ENCODE measurements at regions not wholly inside any gene's neighbourhood (a gene's known extent, or its start where the extent isn't known, plus 50 kb on each side); places are given as distances from the start of the nearest gene placed in this dataset.
"Not testable (repeated sequence)": the region's sequence is repeated elsewhere in the genome, so short reads cannot be mapped to it uniquely, and the experiment has no call there.

DNA sequence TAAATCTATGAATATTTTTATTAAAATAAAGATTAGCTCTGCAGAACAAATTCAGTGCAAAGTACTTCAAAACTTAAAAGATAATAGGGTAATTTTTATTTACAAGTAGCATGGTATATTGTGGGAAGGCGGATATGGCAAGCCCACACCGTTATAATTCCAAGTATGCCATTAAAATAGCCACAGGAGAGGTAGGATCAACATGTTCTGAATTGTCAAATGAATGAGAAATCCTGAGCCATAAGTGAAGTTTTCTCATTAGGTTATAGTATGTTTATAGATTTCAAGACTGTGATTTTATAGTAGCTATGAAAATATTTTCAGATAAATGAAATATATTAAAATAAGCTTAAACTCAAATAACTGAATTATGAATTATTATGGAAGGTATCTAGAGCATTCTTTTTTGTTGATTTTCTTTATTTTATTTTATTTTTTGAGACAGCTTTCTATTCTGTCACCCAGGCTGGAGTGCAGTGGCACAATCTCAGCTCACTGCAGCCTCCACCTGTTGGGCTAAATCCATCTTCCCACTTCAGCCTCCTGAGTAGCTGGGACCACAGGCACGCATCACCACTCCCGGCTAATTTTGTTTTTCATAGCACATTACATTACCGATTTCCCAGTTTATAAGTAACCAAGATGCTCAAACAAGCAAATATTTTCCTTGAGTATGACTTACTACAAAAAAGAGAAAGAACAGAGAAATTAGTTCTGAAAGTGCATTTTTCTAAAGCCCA, 956.6 kb downstream of the GATA3 start:
- DNase-seq, result no peak

DNA sequence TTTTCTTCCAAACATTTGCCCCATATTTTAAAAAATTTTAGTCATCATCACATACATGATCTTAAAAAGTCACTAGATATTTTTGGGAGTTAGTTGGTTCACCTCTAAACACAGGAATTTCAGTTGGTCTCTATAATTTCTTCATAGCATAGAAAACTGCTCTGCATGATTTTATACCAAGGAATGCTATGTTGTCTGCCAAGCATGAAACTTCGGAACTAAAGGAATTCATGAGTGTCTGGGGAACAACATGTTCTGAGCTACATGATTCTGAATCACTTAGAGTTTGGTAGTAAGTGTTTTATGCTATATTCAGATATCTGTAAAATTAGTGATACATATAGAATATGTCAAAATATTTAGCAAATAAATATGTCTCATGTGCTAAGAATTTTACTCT, 957.8 kb downstream of the GATA3 start:
- DNase-seq, result no peak

DNA sequence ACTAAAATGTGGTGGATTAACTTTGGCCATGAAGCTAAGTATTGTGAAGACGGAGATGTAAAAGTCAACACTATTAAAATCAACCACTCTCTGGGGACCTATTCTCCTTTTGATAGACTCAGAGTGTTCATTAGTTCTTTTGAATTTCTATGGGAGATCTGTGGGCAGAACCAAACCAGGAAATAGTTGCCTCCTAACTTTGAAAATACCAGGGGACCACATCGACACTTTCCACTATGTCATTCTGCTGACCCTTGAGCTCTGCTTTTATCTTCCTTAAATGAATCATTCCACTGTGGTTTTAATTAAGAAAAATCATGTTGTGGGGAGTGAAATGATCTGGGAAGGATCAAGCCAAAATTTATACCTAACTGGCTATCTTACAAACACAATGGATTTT, 960.5 kb downstream of the GATA3 start:
- DNase-seq, result no peak

DNA sequence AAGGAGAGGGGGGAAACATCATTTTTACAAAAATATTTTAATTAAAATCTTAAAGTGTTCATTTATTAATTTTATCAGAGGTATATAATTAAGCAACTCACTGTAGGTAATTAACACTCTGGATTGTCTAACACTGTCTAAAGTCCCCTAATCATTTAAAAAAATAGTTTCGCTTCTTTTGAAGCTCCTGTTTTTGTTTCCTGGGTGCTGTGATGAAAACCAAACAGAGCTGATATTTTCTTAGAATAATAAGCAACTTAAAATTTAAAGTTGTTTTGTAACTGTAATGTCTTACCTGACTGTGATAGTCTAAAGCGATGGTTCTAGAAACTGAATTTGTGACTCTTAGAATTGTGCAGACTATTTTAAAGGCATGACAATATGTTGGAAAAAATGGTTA, 961.0 kb downstream of the GATA3 start:
- no peak for DNase-seq

DNA sequence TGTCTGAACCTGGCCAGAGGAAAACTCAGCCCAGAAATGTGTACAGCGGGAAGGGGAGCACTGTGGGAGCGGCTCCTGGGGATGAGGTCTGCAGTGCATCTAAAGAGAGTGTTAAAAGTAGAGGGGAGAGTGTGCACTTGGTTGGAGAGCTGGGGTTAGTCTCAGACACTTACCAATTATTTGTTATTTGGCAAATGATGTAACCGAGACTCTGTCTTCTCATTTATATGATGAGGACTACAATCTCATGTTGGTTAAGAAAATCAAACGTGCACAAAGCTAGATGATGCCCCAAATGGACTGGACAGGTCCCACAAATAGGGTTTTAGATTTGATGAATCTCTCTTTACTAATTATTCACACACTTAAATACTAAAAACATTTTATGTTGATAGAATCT, 962.4 kb downstream of the GATA3 start:
- no peak for DNase-seq

DNA sequence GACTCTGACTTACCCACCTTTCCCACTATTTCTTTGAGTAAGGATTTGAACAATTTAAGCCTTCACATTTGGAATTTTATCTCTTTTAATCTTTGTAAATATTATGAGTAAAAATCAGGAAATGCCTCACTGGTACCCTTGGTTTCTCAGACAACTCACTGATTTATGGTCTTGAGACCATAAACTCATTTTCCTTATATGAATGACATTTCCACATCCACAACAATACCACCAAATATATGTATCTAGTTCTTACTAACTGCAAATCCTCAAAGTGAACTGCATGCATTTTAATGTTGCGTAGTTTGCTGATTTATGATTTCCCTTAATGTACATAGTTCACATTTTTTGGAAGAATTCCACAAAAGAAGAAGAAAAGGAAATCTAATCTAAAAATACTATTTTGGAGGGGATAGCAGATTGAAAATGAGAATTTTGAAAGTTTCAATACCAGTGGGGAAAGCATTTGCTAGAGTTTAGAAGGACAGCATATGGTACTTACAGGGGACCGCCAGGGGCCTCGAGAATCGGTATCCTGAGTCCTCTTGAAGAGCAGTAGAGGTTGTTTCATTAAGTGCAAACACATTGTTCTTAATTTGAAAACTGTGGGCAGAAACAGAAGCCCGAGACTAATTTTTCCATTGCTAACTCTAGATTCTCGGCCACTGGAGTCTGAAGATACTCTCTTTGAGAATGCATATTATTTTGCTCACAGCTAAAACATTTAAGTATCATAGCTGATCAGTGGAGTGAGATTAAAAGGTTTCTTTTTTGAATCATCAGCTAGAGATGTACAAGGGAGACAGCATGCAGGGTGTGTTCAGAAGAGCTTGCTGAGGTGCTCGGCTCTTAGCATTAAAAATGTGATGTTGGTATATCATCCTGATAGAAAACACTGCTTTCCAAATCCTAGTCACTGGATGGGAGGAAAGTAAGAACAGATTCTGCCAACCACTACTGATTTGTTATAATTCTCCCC, 964.0 kb downstream of the GATA3 start:
- DNase-seq, result no peak

DNA sequence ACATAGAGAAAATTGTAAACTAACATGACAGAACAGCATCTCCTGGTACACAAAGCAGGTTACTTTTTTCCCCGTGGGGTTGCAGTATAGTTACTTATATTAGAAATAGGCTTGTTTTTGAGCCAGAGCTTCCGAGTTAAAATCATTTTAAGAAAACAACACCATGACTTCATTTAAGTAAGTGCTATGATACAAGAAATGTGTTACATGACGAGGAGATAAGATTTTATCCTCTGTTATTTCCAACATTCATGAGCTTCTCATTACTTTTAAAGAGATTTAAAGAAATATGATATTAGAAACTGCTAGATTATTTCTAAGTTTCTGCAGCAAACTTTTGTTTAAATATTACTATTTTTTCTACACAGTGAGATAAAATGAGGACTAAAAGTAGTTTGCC, 968.7 kb downstream of the GATA3 start:
- no peak for DNase-seq

DNA sequence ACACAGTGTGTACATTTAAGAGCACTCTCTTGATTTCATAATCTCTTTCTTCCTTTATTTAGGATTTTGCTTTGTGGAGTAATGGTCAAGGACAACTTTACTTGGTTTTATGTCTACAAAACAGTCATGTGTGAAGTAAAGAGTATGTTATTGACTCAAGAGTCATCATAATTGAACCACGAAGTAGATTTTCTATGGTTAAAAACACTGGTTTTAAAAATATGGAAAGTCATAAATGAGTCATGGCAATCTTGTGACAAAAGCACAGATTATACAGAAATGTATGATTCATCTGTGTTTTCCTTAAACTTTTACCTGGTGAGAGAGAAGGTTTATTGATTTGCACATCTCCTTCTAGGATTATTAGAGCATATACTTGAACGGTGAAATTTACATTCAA, 969.7 kb downstream of the GATA3 start:
- DNase-seq, result peak; percentile 55

DNA sequence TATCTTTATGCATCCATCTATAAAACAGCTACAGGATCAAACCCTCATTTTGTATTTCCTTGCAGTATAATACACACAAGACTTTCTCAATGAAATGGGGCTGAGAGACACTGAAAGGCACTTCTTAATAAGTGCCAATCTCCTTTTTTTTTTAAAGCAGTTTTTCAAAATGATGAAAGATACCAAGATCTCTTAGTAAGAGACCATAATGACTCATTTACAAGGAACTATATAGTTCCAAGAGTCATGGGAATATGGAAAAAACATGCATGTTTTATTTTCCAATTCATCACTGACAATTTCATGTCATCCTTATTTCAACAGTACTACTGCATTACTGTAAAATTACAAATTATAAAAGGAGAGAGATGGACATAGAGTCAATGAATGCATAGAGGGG, 973.7 kb downstream of the GATA3 start:
- no peak for DNase-seq

DNA sequence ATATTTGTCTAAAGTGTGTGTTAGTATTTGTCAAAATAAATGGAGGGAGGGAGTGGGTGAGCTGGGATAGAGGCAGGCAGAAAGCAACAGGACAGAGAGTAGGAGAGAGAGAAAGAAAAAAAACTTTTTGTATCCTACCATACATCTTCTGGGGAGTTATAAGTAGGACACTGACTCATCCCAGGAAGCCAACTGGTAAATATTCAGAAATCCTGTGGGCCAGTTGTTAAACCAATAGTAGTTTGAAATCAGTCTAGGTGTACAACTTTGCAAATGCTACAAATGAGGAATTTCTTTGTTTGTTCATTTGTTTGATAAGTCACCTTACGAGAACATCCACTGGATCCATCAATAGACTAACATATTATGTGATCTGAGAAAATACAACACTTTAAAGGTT, 980.9 kb downstream of the GATA3 start:
- DNase-seq, result no peak

DNA sequence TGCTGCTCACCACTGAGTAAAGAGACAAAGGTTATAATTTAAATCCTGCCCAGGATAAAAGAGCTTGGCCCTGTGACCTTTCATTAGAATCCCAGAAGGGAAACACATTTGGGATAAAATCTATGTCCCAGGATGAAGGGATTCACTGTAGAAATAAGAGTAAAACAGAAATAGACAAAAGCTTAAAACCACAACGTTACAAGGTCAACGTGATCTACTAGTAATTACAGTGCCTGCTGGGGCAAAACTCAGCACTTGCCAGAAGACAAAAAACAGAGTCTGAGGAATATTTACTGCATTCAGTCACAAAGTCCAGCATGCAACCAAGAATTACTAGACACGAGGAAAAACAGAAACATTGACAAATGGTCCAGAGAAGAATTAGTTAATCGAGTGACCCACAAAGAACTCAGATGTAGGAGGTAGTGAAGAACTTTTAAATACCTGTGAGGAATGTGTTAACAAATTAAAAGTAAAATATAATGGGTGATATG, 982.3 kb downstream of the GATA3 start:
- DNase-seq, result no peak

DNA sequence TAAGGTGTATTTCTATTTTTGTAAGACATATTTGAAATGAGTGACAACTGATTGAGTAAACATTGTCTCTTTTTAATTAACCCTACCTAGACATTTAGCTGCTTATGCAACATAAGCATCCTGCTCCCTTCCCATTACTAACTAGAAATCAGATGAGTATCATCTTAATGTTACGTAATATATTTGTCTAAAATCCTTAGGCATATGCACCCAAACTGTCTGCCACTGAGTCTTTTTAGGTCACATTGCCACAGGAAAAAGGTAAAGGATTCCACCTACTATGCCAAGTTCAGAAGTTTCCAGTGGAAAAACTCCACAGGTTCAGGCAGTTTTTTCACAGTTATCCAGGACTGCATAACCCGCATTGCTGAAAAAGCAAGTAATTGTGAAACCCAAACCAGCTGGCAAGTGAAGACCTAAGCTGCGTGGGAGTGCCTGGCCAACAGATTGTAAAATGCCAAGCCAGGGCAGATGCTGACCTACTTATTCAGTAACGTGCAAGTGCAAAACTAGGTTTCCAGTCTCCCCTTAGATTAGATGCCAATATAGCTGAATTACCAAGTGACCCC, 983.7 kb downstream of the GATA3 start:
- DNase-seq, result no peak

DNA sequence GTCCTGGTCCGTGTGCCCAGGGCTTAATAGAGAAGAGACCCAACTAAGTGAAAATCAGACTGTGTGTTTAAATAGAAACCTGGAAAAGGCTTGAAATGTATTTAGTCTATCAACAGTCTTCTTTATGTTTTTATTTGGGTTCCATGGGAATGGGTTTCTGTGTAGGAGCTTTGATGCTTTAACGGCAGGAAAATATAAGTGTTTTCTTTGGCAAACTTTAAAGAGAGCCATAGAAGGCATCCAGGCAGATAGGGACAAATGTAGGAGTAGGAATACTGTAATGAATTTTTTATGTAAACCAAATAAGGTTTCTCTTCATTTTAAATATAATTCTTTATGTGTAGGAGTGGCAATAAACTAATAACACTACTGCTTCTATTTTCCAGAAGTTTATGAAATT, 989.0 kb downstream of the GATA3 start:
- no peak for DNase-seq

DNA sequence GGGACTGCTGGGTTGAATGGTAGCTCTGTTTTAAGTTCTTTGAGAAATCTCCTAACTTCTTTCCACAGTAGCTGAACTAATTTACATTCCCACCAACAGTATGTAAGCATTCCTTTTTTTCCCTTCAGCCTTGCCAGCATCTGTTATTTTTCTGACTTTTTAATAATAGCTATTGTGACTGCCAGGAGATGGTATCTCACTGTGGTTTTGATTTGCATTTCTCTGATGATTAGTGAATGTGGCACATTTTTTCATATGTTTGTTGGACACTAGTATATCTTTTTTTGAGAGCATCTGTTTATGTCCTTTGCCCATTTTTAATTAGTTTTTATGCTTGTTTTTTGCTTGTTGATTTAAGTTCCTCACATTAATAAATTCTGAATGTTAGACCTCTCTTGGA, 990.8 kb downstream of the GATA3 start:
- no peak for DNase-seq

DNA sequence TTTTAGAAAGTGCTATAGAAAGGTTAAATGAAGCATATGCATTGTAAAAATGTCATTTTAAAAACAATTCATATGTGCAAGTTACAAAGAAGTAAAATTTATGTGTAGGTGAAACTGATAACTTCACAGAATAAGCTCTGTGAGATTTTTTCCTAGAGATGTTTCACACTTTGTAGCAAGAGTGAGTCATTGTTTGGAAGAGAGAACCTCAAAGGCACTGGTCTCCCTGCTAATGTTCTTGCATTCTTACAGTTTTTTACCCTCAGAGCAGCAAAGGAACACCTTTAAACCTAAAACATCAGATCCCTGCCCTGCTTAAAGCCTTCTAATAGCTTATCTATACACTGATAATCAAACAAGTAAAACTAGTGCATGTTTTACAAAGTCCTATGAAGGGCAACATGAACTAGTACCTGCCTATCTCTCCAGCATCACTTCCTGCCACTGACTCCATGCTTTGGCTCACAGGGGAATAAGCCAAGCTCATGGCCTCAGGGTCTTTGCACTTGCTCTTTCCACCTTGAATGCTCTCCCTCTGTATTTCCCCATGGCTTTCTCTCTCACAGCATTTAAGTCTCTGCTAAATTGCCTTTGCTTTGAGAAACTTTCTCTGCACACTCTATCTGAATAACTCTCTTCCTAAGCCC, 997.0 kb downstream of the GATA3 start:
- DNase-seq, result no peak

DNA sequence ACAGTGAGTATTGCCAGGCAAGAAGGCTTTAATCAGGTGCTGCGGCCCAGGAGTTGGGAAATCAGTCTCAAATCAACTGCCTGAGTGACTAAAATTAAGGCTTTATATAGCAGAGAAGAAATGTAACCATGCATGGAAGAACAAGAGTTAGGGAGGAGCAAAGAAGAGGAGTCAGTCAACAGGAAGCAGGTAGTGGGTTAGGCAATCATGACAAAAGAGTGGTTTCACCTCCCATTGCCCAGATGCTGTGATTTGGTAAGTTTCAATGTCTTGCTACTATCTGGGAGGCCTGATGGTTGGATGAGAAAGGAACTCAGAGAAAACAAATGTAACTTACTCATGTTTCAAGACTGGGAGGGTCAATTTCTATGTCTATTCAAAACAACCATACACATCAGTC, 998.3 kb downstream of the GATA3 start:
- no peak for DNase-seq

DNA sequence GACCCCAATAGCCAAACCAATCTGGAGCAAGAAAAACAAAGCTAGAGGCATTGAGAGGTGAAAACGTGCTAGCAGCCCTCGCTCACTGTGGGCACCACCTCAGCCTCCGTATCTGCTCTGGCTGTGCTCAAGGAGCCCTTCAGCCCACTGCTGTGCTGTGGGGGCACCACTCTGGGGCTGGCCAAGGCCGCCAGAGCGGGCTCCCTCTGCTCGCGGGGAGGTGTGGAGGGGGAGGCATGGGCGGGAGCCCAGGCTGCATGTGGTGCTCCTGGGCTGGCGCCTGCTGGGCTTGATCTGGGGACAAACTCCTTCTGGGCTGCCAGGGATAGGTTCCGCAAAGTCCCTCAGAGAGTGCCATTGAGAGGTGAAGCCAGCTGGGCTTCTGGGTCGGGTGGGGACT, 1002.0 kb downstream of the GATA3 start:
- no peak for DNase-seq

DNA sequence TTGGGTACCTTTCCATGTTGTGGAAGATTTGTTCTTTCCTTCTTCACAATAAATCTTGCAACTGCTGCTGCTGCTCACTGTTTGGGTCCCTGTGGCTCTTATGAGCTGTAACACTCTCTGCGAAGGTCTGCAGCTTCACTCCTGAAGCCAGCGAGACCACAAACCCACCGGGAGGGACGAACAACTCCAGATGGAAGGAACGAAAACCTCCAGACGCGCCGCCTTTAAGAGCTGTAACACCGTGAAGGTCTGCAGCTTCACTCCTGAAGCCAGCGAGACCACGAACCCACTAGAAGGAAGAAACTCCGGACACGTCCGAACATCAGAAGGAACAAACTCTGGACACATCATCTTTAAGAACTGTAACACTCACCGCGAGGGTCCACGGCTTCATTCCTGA, 1002.8 kb downstream of the GATA3 start:
- not testable (repeated sequence) for DNase-seq

DNA sequence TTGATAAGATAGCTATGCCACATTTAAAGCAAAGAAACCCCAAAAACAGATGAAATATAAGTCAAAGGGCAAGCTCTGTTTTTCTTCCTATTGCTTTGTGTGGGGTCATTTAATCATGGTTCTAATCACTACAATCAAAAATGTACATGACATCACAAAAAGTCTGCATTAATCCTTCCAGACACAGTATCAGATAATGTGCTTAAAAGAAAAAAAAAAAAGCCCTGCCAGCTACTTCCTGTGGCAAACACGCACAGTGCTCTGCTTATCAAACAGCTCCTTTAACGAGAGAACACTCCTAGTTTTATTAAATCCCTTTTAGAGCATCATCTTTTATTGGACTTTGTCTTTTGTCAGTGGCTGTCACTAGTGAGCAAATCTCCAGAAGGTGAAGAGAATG, 1005.8 kb downstream of the GATA3 start:
- DNase-seq, result no peak

DNA sequence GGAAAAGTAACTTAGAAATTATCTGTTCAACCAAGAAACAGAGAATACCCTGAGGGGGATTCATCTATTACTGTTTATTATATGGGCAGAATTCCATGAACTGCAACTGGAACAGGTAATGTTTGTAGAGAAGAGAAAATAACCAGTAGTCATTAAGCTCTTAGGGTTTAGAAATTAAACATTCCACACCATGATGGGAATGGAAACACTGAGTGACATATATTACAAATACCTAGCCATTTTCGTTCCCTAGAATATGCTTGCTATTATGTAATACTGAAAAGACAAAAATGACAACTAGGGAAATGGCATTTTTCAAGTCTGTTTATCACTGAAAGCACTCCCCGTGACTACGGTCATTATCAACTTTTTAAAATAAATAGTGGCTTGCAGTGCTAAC, 1007.4 kb downstream of the GATA3 start:
- no peak for DNase-seq

DNA sequence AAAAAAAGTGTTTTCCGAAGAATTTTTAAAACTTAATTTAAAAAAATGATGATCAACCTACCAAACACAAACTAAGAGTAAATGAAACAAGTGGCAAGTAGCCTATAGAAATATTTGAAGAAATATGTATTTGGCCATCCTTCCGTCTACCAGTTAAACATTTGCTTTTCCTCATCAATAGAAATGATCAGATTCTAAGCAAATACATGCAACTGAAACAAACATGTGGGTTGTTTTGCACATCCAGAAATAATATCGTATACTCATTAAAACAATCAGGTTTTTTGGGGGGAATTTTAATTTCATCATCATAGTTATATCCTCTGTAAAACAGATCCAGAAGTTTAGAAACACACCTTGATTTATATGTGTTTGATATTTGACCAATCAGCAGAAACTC, 1011.7 kb downstream of the GATA3 start:
- no peak for DNase-seq

DNA sequence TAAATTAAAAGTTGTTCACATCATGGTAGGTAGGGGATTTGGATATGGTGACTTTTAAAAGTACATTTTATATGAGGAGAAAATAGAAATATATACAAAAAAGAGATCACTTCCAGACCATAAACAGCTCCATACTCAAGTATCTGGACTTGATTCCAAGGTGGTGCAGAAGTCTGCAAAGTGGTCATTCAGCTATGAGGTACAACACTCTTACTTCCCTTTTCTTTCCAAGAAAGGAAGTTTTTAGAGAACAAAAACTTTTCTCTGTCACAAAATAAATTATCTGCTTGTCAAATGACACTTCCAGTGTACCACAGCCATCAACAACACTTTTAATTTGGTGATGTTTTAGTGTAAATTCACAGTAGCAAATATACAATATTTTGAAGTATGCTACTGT, 1013.5 kb downstream of the GATA3 start:
- DNase-seq, result no peak

DNA sequence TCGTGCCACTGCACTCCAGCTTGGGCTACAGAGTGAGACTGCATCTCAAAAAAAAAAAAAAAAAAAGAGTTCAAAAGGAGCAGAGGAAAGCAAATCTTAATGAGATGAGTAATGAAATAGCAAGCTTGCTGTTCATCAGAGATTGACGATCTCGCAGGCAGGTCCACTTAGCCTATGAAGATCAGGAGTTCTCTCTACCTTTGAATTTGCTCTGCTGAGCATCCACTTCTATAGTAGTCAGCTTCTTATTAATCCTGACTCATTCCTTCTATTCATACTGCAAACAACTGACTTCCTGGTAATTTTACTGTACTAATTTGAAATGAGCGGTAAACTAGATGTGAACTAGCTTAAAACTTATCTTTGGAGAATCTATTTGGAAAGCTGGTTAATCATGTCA, 1014.6 kb downstream of the GATA3 start:
- DNase-seq, result no peak
